RWPE1 (cell line): ENCODE measurements at regions not wholly inside any gene's neighbourhood (a gene's known extent, or its start where the extent isn't known, plus 50 kb on each side); places are given as distances from the start of the nearest gene placed in this dataset.

ENCODE experiments used
- CTCF ChIA-PET: fragments of 350-600 bp; sonication (Branson Sonifier 250); formaldehyde crosslinking; extraction: SDS; loops from one replicate; lab custom pipeline; 2021; lab: Yijun Ruan, JAX
- POLR2A ChIA-PET: fragments of 400-600 bp; formaldehyde crosslinking; extraction: SDS; loops from one replicate; lab custom pipeline; 2020; ENCODE audit warnings: antibody characterized with exemption; ENCODE audit not compliant: low non-redundant PET; lab: Yijun Ruan, JAX
- DNase-seq: peaks from one replicate; pipeline ENCODE4 v3.0.0; 2012; ENCODE audit warnings: low spot score
- H3K27ac ChIP-seq: fragments of 450-650 bp; 2 replicates; pipeline ENCODE4 v1.5.1; 2017
- CTCF ChIP-seq: fragments of 450-650 bp; conservative IDR thresholded peaks from 2 replicates; pipeline ENCODE4 v1.5.1; 2017; ENCODE audit warnings: low read depth, mild to moderate bottlenecking

GRCh38 chr18:51656249-51656648 is 458.8 kb upstream of the MEX3C start:
- TF ChIP-seq CTCF: no peak
- no peak overlapping the region for H3K27ac ChIP-seq
- CTCF ChIA-PET: no interaction called here
- POLR2A ChIA-PET: no interaction called here
- DNase-seq: no peak

GRCh38 chr18:51658436-51658835 is 461.0 kb upstream of the MEX3C start:
- no peak for TF ChIP-seq CTCF
- CTCF ChIA-PET: no interaction called here
- DNase-seq: no peak
- H3K27ac ChIP-seq: no peak overlapping the region
- POLR2A ChIA-PET: no interaction called here

GRCh38 chr18:51659781-51660180 is 462.3 kb upstream of the MEX3C start:
- H3K27ac ChIP-seq: no peak overlapping the region
- ChIA-PET CTCF (no interaction called here), POLR2A (no interaction called here)
- no peak for TF ChIP-seq CTCF
- DNase-seq: no peak

GRCh38 chr18:51660188-51660715 is 462.8 kb upstream of the MEX3C start:
- DNase-seq: no peak
- ChIA-PET POLR2A (no interaction called here), CTCF (no interaction called here)
- no peak overlapping the region for H3K27ac ChIP-seq
- no peak for TF ChIP-seq CTCF

- CTCF ChIA-PET: no interaction called here
Measured at GRCh38 chr18:51664236-51664635, 466.8 kb upstream of the MEX3C start.

GRCh38 chr18:51666763-51667191 is 469.3 kb upstream of the MEX3C start:
- no peak overlapping the region for H3K27ac ChIP-seq
- no peak for TF ChIP-seq CTCF
- POLR2A ChIA-PET: no interaction called here
- CTCF ChIA-PET: no interaction called here
- no peak for DNase-seq

More at GRCh38 chr18:51664236-51664635, 466.8 kb upstream of the MEX3C start:
- POLR2A ChIA-PET: no interaction called here
- DNase-seq: no peak
- TF ChIP-seq CTCF: no peak
- no peak overlapping the region for H3K27ac ChIP-seq
